ENCODE measurements at regions not wholly inside any gene's neighbourhood (a gene's known extent, or its start where the extent isn't known, plus 50 kb on each side); places are given as distances from the start of the nearest gene placed in this dataset.
"Not testable (repeated sequence)": the region's sequence is repeated elsewhere in the genome, so short reads cannot be mapped to it uniquely, and the experiment has no call there.

DNA sequence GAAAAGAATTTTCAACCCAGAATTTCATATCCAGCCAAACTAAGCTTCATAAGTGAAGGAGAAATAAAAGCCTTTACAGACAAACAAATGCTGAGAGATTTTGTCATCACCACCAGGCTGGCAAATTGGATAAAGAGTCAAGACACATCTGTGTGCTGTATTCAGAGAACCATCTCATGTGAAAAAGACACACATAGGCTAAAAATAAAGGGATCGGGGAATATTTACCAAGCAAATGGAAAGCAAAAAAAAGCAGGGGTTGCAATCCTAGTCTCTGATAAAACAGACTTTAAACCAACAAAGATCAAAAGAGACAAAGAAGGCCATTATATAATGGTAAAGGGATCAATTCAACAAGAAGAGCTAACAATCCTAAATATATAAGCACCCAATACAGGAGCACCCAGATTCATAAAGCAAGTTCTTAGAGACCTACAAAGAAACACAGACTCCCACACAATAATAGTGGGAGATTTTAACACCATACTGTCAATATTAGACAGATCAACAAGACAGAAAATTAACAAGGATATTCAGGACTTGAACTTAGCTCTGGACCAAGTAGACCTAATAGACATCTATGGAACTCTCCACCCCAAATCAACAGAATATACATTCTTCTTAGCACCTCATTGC, 55.9 kb upstream of the ACSM6 start:
- DNase-seq (ENCODE audit: low read depth in 2 of 2, low spot score in 1 of 2): not testable (repeated sequence)

DNA sequence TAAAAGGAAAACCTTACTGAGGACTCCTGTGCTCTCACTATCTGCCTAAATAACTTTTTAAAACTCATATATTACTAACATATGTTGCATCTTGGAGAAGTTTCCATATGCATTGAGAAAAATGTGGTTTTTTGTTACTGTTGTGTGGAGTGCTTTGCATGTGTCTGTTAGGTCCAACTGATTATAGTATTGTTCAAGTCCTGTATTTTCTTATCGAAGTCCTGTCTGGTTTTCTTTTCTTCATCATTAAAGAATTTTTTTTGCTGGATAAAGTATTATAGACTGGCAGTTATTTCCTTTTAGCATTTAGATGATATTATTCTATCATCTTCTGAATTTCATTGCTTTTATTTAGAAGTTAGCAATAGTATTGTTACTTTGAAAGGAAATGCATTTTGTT, 59.5 kb upstream of the ACSM6 start:
- DNase-seq (ENCODE audit: low read depth in 2 of 2, low spot score in 1 of 2): no peak

DNA sequence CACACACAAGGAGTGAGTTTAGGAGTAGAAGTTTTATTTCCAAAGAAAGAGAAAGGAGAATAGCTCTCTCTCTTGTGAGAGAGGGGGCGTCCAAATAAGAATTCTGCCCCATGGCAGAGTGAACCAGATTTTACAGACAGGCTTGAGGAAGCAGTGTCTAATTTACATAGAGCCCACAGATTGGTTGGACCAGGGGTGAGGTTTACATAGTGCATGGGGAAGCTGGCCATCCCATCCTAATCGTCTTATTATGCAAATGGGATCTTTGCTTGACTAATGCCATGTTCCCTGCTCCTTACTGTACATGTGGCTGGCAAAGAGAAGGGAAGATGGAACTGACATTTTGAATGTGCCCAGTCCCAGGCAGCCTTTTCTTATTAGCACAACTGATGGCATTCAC, 60.0 kb upstream of the ACSM6 start:
- no peak for DNase-seq (ENCODE audit: low read depth in 2 of 2, low spot score in 1 of 2)

DNA sequence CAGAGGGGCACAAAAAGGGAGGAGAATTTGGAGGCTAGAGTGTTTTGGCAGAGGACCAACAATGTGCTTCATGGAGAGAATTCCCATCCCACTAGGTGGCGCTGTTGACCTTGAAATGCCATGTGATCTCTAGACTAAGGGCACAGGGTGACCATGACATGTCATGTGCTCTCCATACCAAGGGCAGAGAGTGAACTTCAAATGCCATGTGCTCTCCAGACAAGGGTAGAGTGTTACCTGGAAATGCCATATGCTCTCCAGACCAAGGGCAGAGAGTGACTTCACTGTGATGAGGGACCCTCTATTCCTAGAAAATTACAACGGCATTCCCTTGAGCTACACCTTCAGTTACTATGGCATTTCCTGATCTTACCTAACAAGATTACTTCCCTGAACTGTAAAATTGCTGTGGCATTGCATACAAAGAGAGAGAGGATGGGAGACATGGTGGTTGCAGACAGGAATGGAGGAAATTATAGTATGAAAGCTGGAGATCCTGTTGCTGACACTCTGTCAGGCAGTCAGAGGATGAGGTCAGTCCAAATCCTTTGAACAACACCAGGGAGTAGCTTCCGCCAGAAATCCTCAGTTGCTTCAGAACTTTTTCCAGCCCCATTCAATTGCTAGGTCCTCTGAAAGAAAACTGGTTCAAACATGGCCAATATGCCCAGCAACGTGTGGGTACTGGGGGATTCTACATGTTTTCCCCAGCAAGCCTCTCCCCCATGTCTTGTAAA, 60.9 kb upstream of the ACSM6 start:
- DNase-seq (ENCODE audit: low read depth in 2 of 2, low spot score in 1 of 2): peak; percentile 25 to 38

DNA sequence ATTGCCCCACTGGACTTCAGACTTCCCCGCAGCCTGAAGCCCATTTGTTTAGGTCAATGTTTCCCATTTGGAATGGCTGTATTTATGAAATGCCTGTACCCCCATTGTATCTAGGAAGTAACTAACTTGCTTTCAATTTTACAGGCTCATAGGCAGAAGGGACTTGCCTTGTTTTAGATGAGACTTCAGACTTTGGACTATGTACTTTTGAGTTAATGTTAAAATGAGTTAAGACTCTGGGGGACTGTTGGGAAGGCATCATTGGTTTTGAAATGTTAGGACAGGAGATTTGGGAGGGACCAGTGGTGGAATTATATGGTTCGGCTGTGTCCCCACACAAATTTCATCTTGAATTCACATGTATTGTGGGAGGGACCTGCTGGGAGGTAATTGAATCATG, 61.1 kb upstream of the CYP2C8 start:
- DNase-seq (ENCODE audit: low read depth in 2 of 2, low spot score in 1 of 2): not testable (repeated sequence)

DNA sequence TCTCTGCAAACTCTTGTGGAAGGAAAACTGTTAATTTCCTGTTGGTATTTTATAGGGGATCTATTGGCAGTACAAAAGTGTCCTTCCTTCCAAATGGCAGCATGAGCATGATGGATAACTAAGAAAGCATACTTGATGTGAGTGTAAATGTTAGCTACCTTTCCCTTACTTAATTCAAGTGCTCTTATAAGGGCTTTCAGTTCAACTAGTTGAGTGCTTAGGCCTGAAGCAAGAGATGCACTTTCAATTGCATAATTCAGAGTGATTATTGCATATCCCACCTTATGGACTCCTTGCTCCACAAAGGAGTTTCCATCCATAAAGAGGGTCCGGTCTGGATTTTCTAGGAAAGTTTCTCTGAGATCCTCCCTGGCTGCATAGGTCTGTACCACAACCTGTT, 56.3 kb upstream of the CYP2C8 start:
- DNase-seq (ENCODE audit: low read depth in 2 of 2, low spot score in 1 of 2): no peak

DNA sequence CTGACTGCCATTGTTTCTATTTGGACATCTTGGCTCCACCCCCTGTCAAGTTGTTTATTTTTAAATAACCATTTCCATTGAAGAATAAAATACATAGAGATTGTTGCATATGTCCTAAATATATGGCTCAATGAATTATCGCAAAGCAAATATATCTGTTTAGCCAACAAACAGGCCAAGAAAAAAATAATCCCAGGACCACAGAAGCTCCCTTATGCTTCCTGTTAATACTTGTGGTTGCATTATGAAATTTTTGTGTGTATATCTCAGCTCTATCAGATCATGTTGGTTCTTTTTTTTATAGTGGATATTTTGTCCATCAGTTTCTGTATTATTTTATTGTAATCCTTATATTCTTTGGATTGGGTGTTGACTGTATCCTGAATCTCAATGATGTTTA, 53.4 kb upstream of the CYP2C8 start:
- DNase-seq (ENCODE audit: low read depth in 2 of 2, low spot score in 1 of 2): no peak

DNA sequence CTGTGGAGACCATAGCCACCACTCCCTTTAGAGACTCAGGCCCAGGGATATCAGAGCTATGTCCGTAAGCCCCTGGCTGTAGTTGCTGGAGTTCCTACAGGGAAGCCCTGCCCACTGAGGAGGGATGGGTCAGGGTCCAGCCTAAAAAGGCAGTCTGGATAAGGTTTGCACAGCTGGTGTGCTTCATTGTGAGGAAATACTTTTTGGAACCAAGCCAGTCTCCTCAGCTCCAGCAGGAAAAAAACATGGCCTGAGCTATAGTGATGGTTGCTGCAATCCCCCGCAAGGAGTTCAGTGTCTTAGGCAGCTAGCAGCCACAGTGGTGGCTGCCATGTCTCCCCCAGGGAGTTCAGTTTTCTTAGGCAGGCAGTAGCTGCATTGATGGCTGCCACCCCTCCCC, 52.6 kb upstream of the CYP2C8 start:
- no peak for DNase-seq (ENCODE audit: low read depth in 2 of 2, low spot score in 1 of 2)

All from stimulated activated CD8-positive, alpha-beta memory T cell treated with anti-CD3 and anti-CD28 coated beads, Interleukin-4, amount 100 ng/mL, for 4 hours (primary cell).